ENCODE measurements at regions not wholly inside any gene's neighbourhood (a gene's known extent, or its start where the extent isn't known, plus 50 kb on each side); places are given as distances from the start of the nearest gene placed in this dataset.

DNA sequence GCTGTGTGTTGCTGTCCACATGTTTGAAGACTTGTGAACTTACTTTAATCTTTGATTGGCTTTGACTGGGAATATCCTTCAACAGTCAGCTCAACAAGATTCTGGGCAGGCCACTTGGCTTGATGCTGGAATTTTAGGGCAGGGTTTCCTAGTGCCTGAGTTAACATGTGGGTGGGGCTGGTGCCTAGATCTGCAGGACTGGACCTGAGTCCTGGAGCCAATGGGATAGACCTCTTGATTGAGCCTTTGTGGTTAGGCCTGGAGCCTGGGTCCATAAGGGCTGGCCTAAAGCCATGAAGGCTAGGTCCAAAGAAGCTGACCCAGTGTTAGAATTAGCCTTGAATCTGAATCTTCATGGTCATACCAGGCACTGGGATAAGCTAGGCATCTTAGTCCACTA lies 757.1 kb upstream of the ADGRL3 start:
- TF ChIP-seq, protein P1, sequence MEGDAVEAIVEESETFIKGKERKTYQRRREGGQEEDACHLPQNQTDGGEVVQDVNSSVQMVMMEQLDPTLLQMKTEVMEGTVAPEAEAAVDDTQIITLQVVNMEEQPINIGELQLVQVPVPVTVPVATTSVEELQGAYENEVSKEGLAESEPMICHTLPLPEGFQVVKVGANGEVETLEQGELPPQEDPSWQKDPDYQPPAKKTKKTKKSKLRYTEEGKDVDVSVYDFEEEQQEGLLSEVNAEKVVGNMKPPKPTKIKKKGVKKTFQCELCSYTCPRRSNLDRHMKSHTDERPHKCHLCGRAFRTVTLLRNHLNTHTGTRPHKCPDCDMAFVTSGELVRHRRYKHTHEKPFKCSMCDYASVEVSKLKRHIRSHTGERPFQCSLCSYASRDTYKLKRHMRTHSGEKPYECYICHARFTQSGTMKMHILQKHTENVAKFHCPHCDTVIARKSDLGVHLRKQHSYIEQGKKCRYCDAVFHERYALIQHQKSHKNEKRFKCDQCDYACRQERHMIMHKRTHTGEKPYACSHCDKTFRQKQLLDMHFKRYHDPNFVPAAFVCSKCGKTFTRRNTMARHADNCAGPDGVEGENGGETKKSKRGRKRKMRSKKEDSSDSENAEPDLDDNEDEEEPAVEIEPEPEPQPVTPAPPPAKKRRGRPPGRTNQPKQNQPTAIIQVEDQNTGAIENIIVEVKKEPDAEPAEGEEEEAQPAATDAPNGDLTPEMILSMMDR (conservative IDR thresholded peaks at IDR 0.05): no peak
- Mint-ChIP-seq H3K4me1 (ENCODE audit: unreplicated experiment) (no peaks in the 10 kb centered on the region), H3K9me3 (peaks cover 1% of the 10 kb centered on the region), H3K27me3 (no peaks in the 10 kb centered on the region), H3K27ac (no peak overlapping the region), H3K36me3 (no peaks in the 10 kb centered on the region), H3K4me3 (no peak overlapping the region)
- no peak for DNase-seq (ENCODE audit: extremely low spot score, unreplicated experiment)

GRCh38 chr4:60443796-60444195 lies 756.3 kb upstream of the ADGRL3 start:
- TF ChIP-seq, protein P1 (conservative IDR thresholded peaks at IDR 0.05): no peak
- no peaks in the 10 kb centered on the region for H3K27me3 Mint-ChIP-seq
- no peaks in the 10 kb centered on the region for H3K4me1 Mint-ChIP-seq (ENCODE audit: unreplicated experiment)
- no peak overlapping the region for H3K4me3 Mint-ChIP-seq
- no peak for DNase-seq (ENCODE audit: extremely low spot score, unreplicated experiment)
- no peak overlapping the region for H3K27ac Mint-ChIP-seq
- no peaks in the 10 kb centered on the region for H3K36me3 Mint-ChIP-seq
- no peaks in the 10 kb centered on the region for H3K9me3 Mint-ChIP-seq

GRCh38 chr4:60450054-60450453 lies 750.1 kb upstream of the ADGRL3 start:
- Mint-ChIP-seq H3K9me3 (no peaks in the 10 kb centered on the region), H3K36me3 (no peaks in the 10 kb centered on the region), H3K4me1 (ENCODE audit: unreplicated experiment) (no peaks in the 10 kb centered on the region), H3K4me3 (no peak overlapping the region), H3K27me3 (no peaks in the 10 kb centered on the region), H3K27ac (no peak overlapping the region)
- no peak for DNase-seq (ENCODE audit: extremely low spot score, unreplicated experiment)
- TF ChIP-seq, protein P1 (conservative IDR thresholded peaks at IDR 0.05): no peak

GRCh38 chr4:60452266-60452665 lies 747.9 kb upstream of the ADGRL3 start:
- DNase-seq (ENCODE audit: extremely low spot score, unreplicated experiment): no peak
- Mint-ChIP-seq H3K9me3 (no peaks in the 10 kb centered on the region), H3K27ac (no peak overlapping the region), H3K27me3 (no peaks in the 10 kb centered on the region), H3K4me3 (no peak overlapping the region), H3K4me1 (ENCODE audit: unreplicated experiment) (no peaks in the 10 kb centered on the region), H3K36me3 (no peaks in the 10 kb centered on the region)
- TF ChIP-seq, protein P1 (conservative IDR thresholded peaks at IDR 0.05): no peak

- H3K27ac Mint-ChIP-seq: no peak overlapping the region
- H3K9me3 Mint-ChIP-seq: no peaks in the 10 kb centered on the region
- H3K27me3 Mint-ChIP-seq: no peaks in the 10 kb centered on the region
- no peak for DNase-seq (ENCODE audit: extremely low spot score, unreplicated experiment)
- H3K36me3 Mint-ChIP-seq: no peaks in the 10 kb centered on the region
- H3K4me1 Mint-ChIP-seq (ENCODE audit: unreplicated experiment): no peaks in the 10 kb centered on the region
- TF ChIP-seq, protein P1 (conservative IDR thresholded peaks at IDR 0.05): no peak
- H3K4me3 Mint-ChIP-seq: no peak overlapping the region
These were observed 744.7 kb upstream of the ADGRL3 start for GRCh38 chr4:60455380-60455779.

- Mint-ChIP-seq H3K27ac (no peak overlapping the region), H3K4me1 (ENCODE audit: unreplicated experiment) (no peaks in the 10 kb centered on the region), H3K9me3 (peaks cover 14% of the 10 kb centered on the region), H3K4me3 (no peak overlapping the region), H3K27me3 (no peaks in the 10 kb centered on the region), H3K36me3 (no peaks in the 10 kb centered on the region)
- TF ChIP-seq, protein P1 (conservative IDR thresholded peaks at IDR 0.05): no peak
- DNase-seq (ENCODE audit: extremely low spot score, unreplicated experiment): no peak
These were observed 738.6 kb upstream of the ADGRL3 start for GRCh38 chr4:60461551-60461950.

All from type B pancreatic cell (in vitro differentiated cells).